ENCODE measurements at regions not wholly inside any gene's neighbourhood (a gene's known extent, or its start where the extent isn't known, plus 50 kb on each side); places are given as distances from the start of the nearest gene placed in this dataset.

- H3K9ac ChIP-seq (ENCODE audit: insufficient read depth in 1 of 2, low read depth in 2 of 2, low read length in 2 of 2) = no peak overlapping the region
- no peaks in the 10 kb centered on the region for H3K9me3 ChIP-seq (replicated peaks; ENCODE audit: control insufficient read depth, insufficient read depth, low read depth, low read length)
- BruUV-seq (replicated peaks) = no TSS peak
- H3K4me3 ChIP-seq = no peak overlapping the region
- peaks cover 3 to 6% of the 10 kb centered on the region in 2 experiments; a peak in 1 of 5 replicates for H3K27me3 ChIP-seq (ENCODE audit: control insufficient read depth in 2 of 2, insufficient read depth in 2 of 2, low read length in 2 of 2)
- no peak for ATAC-seq
- no peak for DNase-seq (ENCODE audit: extremely low read depth in 1 of 4, low spot score in 3 of 4)
- no peak overlapping the region for H3K27ac ChIP-seq (ENCODE audit: extremely low read depth, low read depth, low read length)
- ChIA-PET POLR2A (no interaction called here), CTCF (ENCODE audit: low intra/inter-chr PET ratio) (no interaction called here)
- no peak overlapping the region for H3K4me2 ChIP-seq (ENCODE audit: insufficient read depth, low read length)
- H3K4me1 ChIP-seq (replicated peaks in 1 of 2; ENCODE audit: control insufficient read depth in 2 of 2, insufficient read depth in 2 of 2, low read length in 2 of 2) = no peaks in the 10 kb centered on the region
- H3K9me1 ChIP-seq (ENCODE audit: control insufficient read depth, insufficient read depth, low read length) = no peaks in the 10 kb centered on the region
- H3K36me3 ChIP-seq (ENCODE audit: control insufficient read depth, insufficient read depth, low read length) = no peaks in the 10 kb centered on the region
- TF ChIP-seq C11orf30 (IDR thresholded peaks at IDR 0.05; ENCODE audit: low read depth) = no peak
- TF ChIP-seq POLR2AphosphoS2 (IDR thresholded peaks at IDR 0.05; ENCODE audit: low read length) = no peak
- no peak for TF ChIP-seq ZNF507 (tag; conservative IDR thresholded peaks at IDR 0.05)
- TF ChIP-seq FOXA3 (CRISPR knock-in tag; conservative IDR thresholded peaks at IDR 0.05 in 1 of 2, IDR thresholded peaks at IDR 0.05 in 1 of 2) = no peak
- no peak for TF ChIP-seq IRF9 (tag; IDR thresholded peaks at IDR 0.05)
- no peak for TF ChIP-seq SRSF1 (IDR thresholded peaks at IDR 0.05; ENCODE audit: low read depth, low read length)
- no peaks in the 10 kb centered on the region for H3K79me2 ChIP-seq (ENCODE audit: control insufficient read depth, insufficient read depth, low read length)
- H4K20me1 ChIP-seq (replicated peaks; ENCODE audit: control insufficient read depth, insufficient read depth, low read length) = no peaks in the 10 kb centered on the region
- intact Hi-C loops (cut with micrococcal nuclease) (no loop called here), in situ Hi-C loops (cut with MboI) (no loop called here)
- no peak for FAIRE-seq
- H2AFZ ChIP-seq (ENCODE audit: low read depth, low read length) = no peak overlapping the region
- WGBS (ENCODE audit: insufficient coverage, low coverage, missing lambda C conversion rate) = 0% methylated on average over 2 of the region's 2 CpGs
Observed at GRCh38 chr10:6719561-6719960, 139.5 kb upstream of the PRKCQ start.

DNA sequence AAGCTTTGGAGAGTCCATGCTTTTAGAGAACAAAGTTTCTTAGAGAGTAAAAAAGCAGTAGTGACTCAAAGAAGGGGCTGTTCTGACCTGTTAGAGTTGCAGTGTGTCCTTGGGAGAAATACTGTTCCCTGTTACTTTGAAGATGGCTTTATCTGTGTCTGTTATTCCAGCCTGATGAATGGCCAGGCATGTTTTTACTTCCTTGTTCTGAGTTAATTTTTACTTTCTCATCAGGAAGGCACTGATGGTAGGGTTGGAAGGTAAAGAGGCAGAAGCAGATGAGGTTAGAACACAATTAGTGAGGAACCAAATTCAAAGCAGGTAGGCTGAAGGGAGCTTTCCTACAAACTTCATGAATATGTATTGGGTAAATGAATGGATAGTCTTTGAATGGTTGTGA lies 138.5 kb upstream of the PRKCQ start:
- no peak overlapping the region for H3K4me3 ChIP-seq
- intact Hi-C loops (cut with micrococcal nuclease) = no loop called here
- H2AFZ ChIP-seq (ENCODE audit: low read depth, low read length) = no peak overlapping the region
- H3K36me3 ChIP-seq (ENCODE audit: control insufficient read depth, insufficient read depth, low read length) = no peaks in the 10 kb centered on the region
- no peaks in the 10 kb centered on the region for H3K4me1 ChIP-seq (replicated peaks in 1 of 2; ENCODE audit: control insufficient read depth in 2 of 2, insufficient read depth in 2 of 2, low read length in 2 of 2)
- DNase-seq (ENCODE audit: extremely low read depth in 1 of 4, low spot score in 3 of 4) (no peak), ATAC-seq (no peak), FAIRE-seq (no peak)
- H3K4me2 ChIP-seq (ENCODE audit: insufficient read depth, low read length) = no peak overlapping the region
- no peak overlapping the region for H3K27ac ChIP-seq (ENCODE audit: extremely low read depth, low read depth, low read length)
- CTCF ChIA-PET (ENCODE audit: low intra/inter-chr PET ratio) = no interaction called here
- no peaks in the 10 kb centered on the region for H4K20me1 ChIP-seq (replicated peaks; ENCODE audit: control insufficient read depth, insufficient read depth, low read length)
- TF ChIP-seq ZNF316 (IDR thresholded peaks at IDR 0.05) = no peak
- TF ChIP-seq ELK3 (CRISPR knock-in tag; IDR thresholded peaks at IDR 0.05) = no peak
- no peak for TF ChIP-seq TAL1 (IDR thresholded peaks at IDR 0.05)
- TF ChIP-seq DACH1 (IDR thresholded peaks at IDR 0.05; ENCODE audit: partially characterized antibody) = no peak
- TF ChIP-seq TCF7L2 (IDR thresholded peaks at IDR 0.05; ENCODE audit: low read depth, low read length) = no peak
- no peaks in the 10 kb centered on the region for H3K9me3 ChIP-seq (replicated peaks; ENCODE audit: control insufficient read depth, insufficient read depth, low read depth, low read length)
- H3K9ac ChIP-seq (ENCODE audit: insufficient read depth in 1 of 2, low read depth in 2 of 2, low read length in 2 of 2) = no peak overlapping the region
- H3K27me3 ChIP-seq (ENCODE audit: control insufficient read depth in 2 of 2, insufficient read depth in 2 of 2, low read length in 2 of 2) = peaks cover 0 to 6% of the 10 kb centered on the region in 2 experiments; a peak in 1 of 5 replicates
- H3K9me1 ChIP-seq (ENCODE audit: control insufficient read depth, insufficient read depth, low read length) = no peaks in the 10 kb centered on the region
- POLR2A ChIA-PET = no interaction called here
- H3K79me2 ChIP-seq (ENCODE audit: control insufficient read depth, insufficient read depth, low read length) = no peaks in the 10 kb centered on the region
- BruUV-seq (replicated peaks) = no TSS peak
- in situ Hi-C loops (cut with MboI) = no loop called here
